H1 (cell line): ENCODE measurements at regions not wholly inside any gene's neighbourhood (a gene's known extent, or its start where the extent isn't known, plus 50 kb on each side); places are given as distances from the start of the nearest gene placed in this dataset.

Experiments
- CTBP2 ChIP-seq: IDR thresholded peaks from 2 replicates; pipeline ENCODE4 v1.7.0; 2011; ENCODE audit warnings: borderline replicate concordance, mild to moderate bottlenecking, moderate library complexity, mixed read lengths, low read length; ENCODE audit not compliant: insufficient read depth, insufficient read length
- TAF7 ChIP-seq: optimal IDR thresholded peaks from 2 replicates; pipeline ENCODE3; 2011; ENCODE audit warnings: low read depth, mild to moderate bottlenecking, inconsistent platforms, low read length, moderate library complexity, borderline replicate concordance
- TF ChIP-seq, protein P1 (sequence below): IDR thresholded peaks from 2 replicates; pipeline ENCODE4 v1.6.1; 2011; ENCODE audit warnings: low read length, improper control_type of control experiment

GRCh38 chr4:124290678-124291077 lies 421.9 kb downstream of the ANKRD50 start (continued):
- TF ChIP-seq, protein P1, sequence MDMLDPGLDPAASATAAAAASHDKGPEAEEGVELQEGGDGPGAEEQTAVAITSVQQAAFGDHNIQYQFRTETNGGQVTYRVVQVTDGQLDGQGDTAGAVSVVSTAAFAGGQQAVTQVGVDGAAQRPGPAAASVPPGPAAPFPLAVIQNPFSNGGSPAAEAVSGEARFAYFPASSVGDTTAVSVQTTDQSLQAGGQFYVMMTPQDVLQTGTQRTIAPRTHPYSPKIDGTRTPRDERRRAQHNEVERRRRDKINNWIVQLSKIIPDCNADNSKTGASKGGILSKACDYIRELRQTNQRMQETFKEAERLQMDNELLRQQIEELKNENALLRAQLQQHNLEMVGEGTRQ, result no peak
- TF ChIP-seq CTBP2 (no peak), TAF7 (no peak)
